Upper lobe of left lung (tissue), 4 donors: ENCODE measurements at regions not wholly inside any gene's neighbourhood (a gene's known extent, or its start where the extent isn't known, plus 50 kb on each side); places are given as distances from the start of the nearest gene placed in this dataset.

Source experiments
- CTCF ChIP-seq, 6 experiments: fragments of 450-650 bp in 4 of 6; fragments of 200-600 bp in 2 of 6; sonication (generic) in 2 of 6; IDR thresholded peaks; one replicate each; pipeline ENCODE4 v1.5.1; 2016 to 2019; ENCODE audit warnings: antibody characterized with exemption in 6 of 6
- POLR2A ChIP-seq, 4 donors: fragments of 450-650 bp; IDR thresholded peaks; one replicate each; pipeline ENCODE4 v1.5.1; 2016 to 2017; ENCODE audit warnings: antibody characterized with exemption in 4 of 4, mild to moderate bottlenecking in 2 of 4
- POLR2AphosphoS5 ChIP-seq, 2 donors: sonication (generic); formaldehyde crosslinking; IDR thresholded peaks; one replicate each; pipeline ENCODE4 v1.5.1; 2017; ENCODE audit warnings: antibody characterized with exemption in 2 of 2

GRCh38 chr6:95679981-95680380 is 102.6 kb downstream of the MANEA start:
- TF ChIP-seq CTCF (IDR thresholded peaks at IDR 0.05) (no peak), POLR2A (IDR thresholded peaks at IDR 0.05) (no peak), POLR2AphosphoS5 (IDR thresholded peaks at IDR 0.05) (no peak)
